ENCODE measurements at regions not wholly inside any gene's neighbourhood (a gene's known extent, or its start where the extent isn't known, plus 50 kb on each side); places are given as distances from the start of the nearest gene placed in this dataset.

GRCh38 chr12:124501112-124501561 lies 66.3 kb downstream of the NCOR2 start:
- H3K4me1 ChIP-seq (ENCODE audit: low read depth) = peaks cover 2% of the 10 kb centered on the region
- no peaks in the 10 kb centered on the region for H3K9me3 ChIP-seq
- intact Hi-C loops (cut with DNase I, micrococcal nuclease) = no loop called here
- H3K4me3 ChIP-seq = no peak overlapping the region
- TF ChIP-seq, protein P1, sequence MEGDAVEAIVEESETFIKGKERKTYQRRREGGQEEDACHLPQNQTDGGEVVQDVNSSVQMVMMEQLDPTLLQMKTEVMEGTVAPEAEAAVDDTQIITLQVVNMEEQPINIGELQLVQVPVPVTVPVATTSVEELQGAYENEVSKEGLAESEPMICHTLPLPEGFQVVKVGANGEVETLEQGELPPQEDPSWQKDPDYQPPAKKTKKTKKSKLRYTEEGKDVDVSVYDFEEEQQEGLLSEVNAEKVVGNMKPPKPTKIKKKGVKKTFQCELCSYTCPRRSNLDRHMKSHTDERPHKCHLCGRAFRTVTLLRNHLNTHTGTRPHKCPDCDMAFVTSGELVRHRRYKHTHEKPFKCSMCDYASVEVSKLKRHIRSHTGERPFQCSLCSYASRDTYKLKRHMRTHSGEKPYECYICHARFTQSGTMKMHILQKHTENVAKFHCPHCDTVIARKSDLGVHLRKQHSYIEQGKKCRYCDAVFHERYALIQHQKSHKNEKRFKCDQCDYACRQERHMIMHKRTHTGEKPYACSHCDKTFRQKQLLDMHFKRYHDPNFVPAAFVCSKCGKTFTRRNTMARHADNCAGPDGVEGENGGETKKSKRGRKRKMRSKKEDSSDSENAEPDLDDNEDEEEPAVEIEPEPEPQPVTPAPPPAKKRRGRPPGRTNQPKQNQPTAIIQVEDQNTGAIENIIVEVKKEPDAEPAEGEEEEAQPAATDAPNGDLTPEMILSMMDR (IDR thresholded peaks at IDR 0.05) = no peak
- H3K36me3 ChIP-seq (ENCODE audit: low read depth) = no peaks in the 10 kb centered on the region
- DNase-seq = no peak
- ATAC-seq = no peak

GRCh38 chr12:124499898-124500244 lies 67.5 kb downstream of the NCOR2 start:
- intact Hi-C loops (cut with DNase I, micrococcal nuclease) = no loop called here
- DNase-seq (no peak), ATAC-seq (no peak)
- Histone ChIP-seq H3K4me1 (ENCODE audit: low read depth) (no peaks in the 10 kb centered on the region), H3K4me3 (no peak overlapping the region), H3K9me3 (no peaks in the 10 kb centered on the region), H3K36me3 (ENCODE audit: low read depth) (no peaks in the 10 kb centered on the region)
- TF ChIP-seq, protein P1 (IDR thresholded peaks at IDR 0.05) = no peak

- Histone ChIP-seq H3K36me3 (ENCODE audit: low read depth) (no peaks in the 10 kb centered on the region), H3K4me3 (no peak overlapping the region), H3K4me1 (ENCODE audit: low read depth) (no peaks in the 10 kb centered on the region), H3K9me3 (no peaks in the 10 kb centered on the region)
- DNase-seq = no peak
- intact Hi-C loops (cut with DNase I, micrococcal nuclease) = no loop called here
- TF ChIP-seq, protein P1 (IDR thresholded peaks at IDR 0.05) = no peak
- ATAC-seq = no peak
Observed at GRCh38 chr12:124499190-124499753, 68.1 kb downstream of the NCOR2 start.

- DNase-seq (no peak), ATAC-seq (no peak)
- intact Hi-C loops (cut with DNase I, micrococcal nuclease) = no loop called here
- H3K9me3 ChIP-seq = no peaks in the 10 kb centered on the region
- H3K4me1 ChIP-seq (ENCODE audit: low read depth) = no peaks in the 10 kb centered on the region
- no peaks in the 10 kb centered on the region for H3K36me3 ChIP-seq (ENCODE audit: low read depth)
- TF ChIP-seq, protein P1 (IDR thresholded peaks at IDR 0.05) = no peak
- H3K4me3 ChIP-seq = no peak overlapping the region
Observed at GRCh38 chr12:124498275-124499189, 68.9 kb downstream of the NCOR2 start.

DNA sequence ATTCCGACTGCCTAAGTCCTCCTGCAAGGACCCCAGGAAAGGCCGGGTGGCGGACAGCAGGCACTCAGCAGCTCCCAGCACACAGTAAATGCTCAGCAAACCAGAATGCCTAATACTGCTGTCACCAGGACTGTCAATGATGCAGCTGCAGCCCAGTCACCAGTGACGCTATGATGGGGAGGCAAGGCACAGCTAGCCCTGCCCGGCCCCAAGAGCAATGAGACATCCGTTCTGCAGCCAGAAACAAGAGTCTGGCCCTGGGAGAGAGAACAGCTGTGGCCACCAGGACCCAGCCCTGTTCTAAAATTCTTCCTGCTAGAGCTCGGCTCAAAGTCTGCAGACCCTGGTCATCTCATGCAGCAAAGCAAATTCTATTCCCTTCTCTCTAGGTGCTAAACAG lies 69.8 kb downstream of the NCOR2 start:
- ATAC-seq (peak; percentile 41), DNase-seq (peak in 1 of 3 donors; percentile 64)
- Histone ChIP-seq H3K36me3 (ENCODE audit: low read depth) (no peaks in the 10 kb centered on the region), H3K4me3 (no peak overlapping the region), H3K4me1 (ENCODE audit: low read depth) (no peaks in the 10 kb centered on the region), H3K9me3 (no peaks in the 10 kb centered on the region)
- TF ChIP-seq, protein P1 (IDR thresholded peaks at IDR 0.05) = no peak
- intact Hi-C loops (cut with DNase I, micrococcal nuclease) = no loop called here
